AG10803 (cell line): ENCODE measurements at regions not wholly inside any gene's neighbourhood (a gene's known extent, or its start where the extent isn't known, plus 50 kb on each side); places are given as distances from the start of the nearest gene placed in this dataset.

ENCODE experiments used
- DNase-seq: peaks from one replicate; pipeline ENCODE4 v3.0.0; 2010; ENCODE audit warnings: low read depth
- H3K4me3 ChIP-seq: 2 replicates; pipeline ENCODE4 v1.5.1; 2011; ENCODE audit warnings: mild to moderate bottlenecking, low read length, control low read depth
- CTCF ChIP-seq: conservative IDR thresholded peaks from 2 replicates; pipeline ENCODE4 v1.5.1; 2011; ENCODE audit warnings: mild to moderate bottlenecking, low read length, control low read depth, inconsistent platforms

- H3K4me3 ChIP-seq = no peak overlapping the region
- no peak for DNase-seq
- no peak for TF ChIP-seq CTCF
Observed at GRCh38 chr16:17622366-17622765, 151.6 kb upstream of the XYLT1 start.

GRCh38 chr16:17619261-17619660 lies 148.5 kb upstream of the XYLT1 start:
- no peak for TF ChIP-seq CTCF
- no peak for DNase-seq
- no peak overlapping the region for H3K4me3 ChIP-seq

GRCh38 chr16:17617021-17617552 lies 146.3 kb upstream of the XYLT1 start:
- DNase-seq = no peak
- TF ChIP-seq CTCF = no peak
- no peak overlapping the region for H3K4me3 ChIP-seq

GRCh38 chr16:17612336-17612735 lies 141.6 kb upstream of the XYLT1 start:
- no peak overlapping the region for H3K4me3 ChIP-seq
- DNase-seq = no peak
- TF ChIP-seq CTCF = no peak

- H3K4me3 ChIP-seq = no peak overlapping the region
- no peak for DNase-seq
- no peak for TF ChIP-seq CTCF
Observed at GRCh38 chr16:17607609-17608008, 136.8 kb upstream of the XYLT1 start.

GRCh38 chr16:17607075-17607509 lies 136.3 kb upstream of the XYLT1 start:
- no peak overlapping the region for H3K4me3 ChIP-seq
- TF ChIP-seq CTCF = no peak
- no peak for DNase-seq

- no peak for TF ChIP-seq CTCF
- DNase-seq = no peak
- no peak overlapping the region for H3K4me3 ChIP-seq
Observed at GRCh38 chr16:17606460-17606859, 135.7 kb upstream of the XYLT1 start.
